ENCODE measurements at regions not wholly inside any gene's neighbourhood (a gene's known extent, or its start where the extent isn't known, plus 50 kb on each side); places are given as distances from the start of the nearest gene placed in this dataset.
"Not testable (repeated sequence)": the region's sequence is repeated elsewhere in the genome, so short reads cannot be mapped to it uniquely, and the experiment has no call there.

GRCh38 chr2:10223932-10224720, 78.6 kb upstream of the HPCAL1 start:
- no peak for DNase-seq

GRCh38 chr2:10224734-10225133, 78.0 kb upstream of the HPCAL1 start:
- DNase-seq: no peak

GRCh38 chr2:10225291-10226037, 77.2 kb upstream of the HPCAL1 start:
- no peak for DNase-seq

- DNase-seq: no peak
Observed at GRCh38 chr2:10226038-10226724, 76.5 kb upstream of the HPCAL1 start.

GRCh38 chr2:10228611-10229365, 73.9 kb upstream of the HPCAL1 start:
- no peak for DNase-seq

GRCh38 chr2:10229462-10230099, 73.1 kb upstream of the HPCAL1 start:
- DNase-seq: no peak

GRCh38 chr2:10230499-10230898, 72.2 kb upstream of the HPCAL1 start:
- DNase-seq: no peak

- not testable (repeated sequence) for DNase-seq
Observed at GRCh38 chr2:10230921-10231320, 71.8 kb upstream of the HPCAL1 start.

GRCh38 chr2:10231551-10232085, 71.1 kb upstream of the HPCAL1 start:
- DNase-seq: no peak

- no peak for DNase-seq
Observed at GRCh38 chr2:10232096-10232815, 70.4 kb upstream of the HPCAL1 start.

GRCh38 chr2:10233131-10234012, 69.3 kb upstream of the HPCAL1 start:
- no peak for DNase-seq

GRCh38 chr2:10234013-10234306, 68.7 kb upstream of the HPCAL1 start:
- no peak for DNase-seq

- DNase-seq: no peak
Observed at GRCh38 chr2:10234409-10235094, 68.2 kb upstream of the HPCAL1 start.

- DNase-seq: no peak
Observed at GRCh38 chr2:10235099-10235908, 67.4 kb upstream of the HPCAL1 start.

GRCh38 chr2:10235909-10236550, 66.7 kb upstream of the HPCAL1 start:
- no peak for DNase-seq

GRCh38 chr2:10236571-10237391, 65.9 kb upstream of the HPCAL1 start:
- no peak for DNase-seq
